ENCODE measurements at regions not wholly inside any gene's neighbourhood (a gene's known extent, or its start where the extent isn't known, plus 50 kb on each side); places are given as distances from the start of the nearest gene placed in this dataset.

DNA sequence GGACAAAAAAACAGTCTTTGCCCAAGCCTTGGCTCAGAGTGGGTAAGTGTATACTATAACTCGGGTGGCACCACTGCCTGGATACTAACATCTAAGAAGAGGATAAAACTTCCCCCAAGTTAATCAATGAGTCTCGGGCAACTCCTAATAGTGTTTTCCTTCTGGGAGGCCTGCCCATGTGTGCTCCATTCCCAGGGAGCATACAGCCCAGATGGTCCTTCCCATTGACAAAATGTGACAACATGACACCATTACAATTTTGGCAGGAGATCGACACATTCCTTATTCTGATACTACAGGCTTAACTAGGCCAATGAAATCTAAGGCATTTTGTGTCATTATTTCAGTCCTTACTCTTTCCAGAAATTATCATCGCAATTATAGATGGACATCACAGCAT lies 52.7 kb upstream of the CRIM1 start:
- TF ChIP-seq, protein P1, sequence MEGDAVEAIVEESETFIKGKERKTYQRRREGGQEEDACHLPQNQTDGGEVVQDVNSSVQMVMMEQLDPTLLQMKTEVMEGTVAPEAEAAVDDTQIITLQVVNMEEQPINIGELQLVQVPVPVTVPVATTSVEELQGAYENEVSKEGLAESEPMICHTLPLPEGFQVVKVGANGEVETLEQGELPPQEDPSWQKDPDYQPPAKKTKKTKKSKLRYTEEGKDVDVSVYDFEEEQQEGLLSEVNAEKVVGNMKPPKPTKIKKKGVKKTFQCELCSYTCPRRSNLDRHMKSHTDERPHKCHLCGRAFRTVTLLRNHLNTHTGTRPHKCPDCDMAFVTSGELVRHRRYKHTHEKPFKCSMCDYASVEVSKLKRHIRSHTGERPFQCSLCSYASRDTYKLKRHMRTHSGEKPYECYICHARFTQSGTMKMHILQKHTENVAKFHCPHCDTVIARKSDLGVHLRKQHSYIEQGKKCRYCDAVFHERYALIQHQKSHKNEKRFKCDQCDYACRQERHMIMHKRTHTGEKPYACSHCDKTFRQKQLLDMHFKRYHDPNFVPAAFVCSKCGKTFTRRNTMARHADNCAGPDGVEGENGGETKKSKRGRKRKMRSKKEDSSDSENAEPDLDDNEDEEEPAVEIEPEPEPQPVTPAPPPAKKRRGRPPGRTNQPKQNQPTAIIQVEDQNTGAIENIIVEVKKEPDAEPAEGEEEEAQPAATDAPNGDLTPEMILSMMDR (IDR thresholded peaks at IDR 0.05) = no peak
- no peak for TF ChIP-seq POLR2A (IDR thresholded peaks at IDR 0.05)
- H3K27ac ChIP-seq = no peak overlapping the region
- no peak overlapping the region for H3K4me3 ChIP-seq
- DNase-seq (no peak), ATAC-seq (no peak)
- no peaks in the 10 kb centered on the region for H3K9me3 ChIP-seq
- H3K36me3 ChIP-seq = no peaks in the 10 kb centered on the region
- no peaks in the 10 kb centered on the region for H3K27me3 ChIP-seq
- H3K4me1 ChIP-seq = no peaks in the 10 kb centered on the region
- 71 to 84% (median 78%) methylated on average over 4 of the region's 4 CpGs for WGBS, 4 donors
- intact Hi-C loops (cut with DNase I) = no loop called here

DNA sequence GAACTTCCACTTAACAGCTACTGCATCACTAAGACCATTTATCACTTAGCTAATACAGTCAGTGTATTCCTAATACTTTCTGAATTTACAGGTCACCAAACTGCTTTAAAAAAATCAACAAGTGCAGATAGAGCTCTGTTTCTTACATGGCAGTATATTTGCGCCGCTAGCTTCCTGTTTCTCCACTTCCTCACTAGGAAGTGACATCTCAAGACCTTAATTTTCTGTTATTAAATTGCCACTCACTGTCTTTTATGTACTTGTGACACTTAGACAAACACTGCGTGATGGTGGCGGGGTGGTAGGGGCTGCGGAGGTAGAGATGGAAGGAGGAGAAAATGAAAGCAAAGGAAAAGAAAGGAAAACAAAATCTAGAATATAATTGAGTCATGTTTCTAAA lies 53.7 kb upstream of the CRIM1 start:
- intact Hi-C loops (cut with DNase I) = no loop called here
- WGBS, 4 donors = 72 to 96% (median 90%) methylated on average over 5 of the region's 5 CpGs

DNA sequence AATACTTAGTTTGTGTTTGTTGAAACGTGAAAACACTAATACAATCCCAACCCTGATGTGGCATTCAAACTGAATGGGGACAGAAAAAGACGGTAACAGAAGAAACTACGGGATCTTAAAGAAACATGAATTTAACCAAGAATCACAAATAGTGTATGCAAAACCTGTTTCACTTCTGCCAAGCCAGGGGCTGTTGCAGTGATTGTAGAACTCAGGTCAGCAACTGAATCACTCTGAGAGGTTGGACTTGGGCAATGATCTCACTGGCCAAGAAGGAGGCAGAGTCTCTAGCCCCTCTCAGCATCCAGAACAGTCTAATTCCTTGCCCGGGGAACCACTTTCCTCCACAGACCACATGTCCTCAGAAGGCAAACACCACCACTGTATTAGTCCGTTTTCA lies 54.9 kb upstream of the CRIM1 start:
- ATAC-seq = no peak
- H3K27me3 ChIP-seq = no peaks in the 10 kb centered on the region
- H3K9me3 ChIP-seq = no peaks in the 10 kb centered on the region
- H3K4me3 ChIP-seq = no peak overlapping the region
- no peaks in the 10 kb centered on the region for H3K4me1 ChIP-seq
- DNase-seq = no peak
- 89 to 93% (median 92%) methylated on average over 5 of the region's 5 CpGs for WGBS, 4 donors
- no peak overlapping the region for H3K27ac ChIP-seq
- no peaks in the 10 kb centered on the region for H3K36me3 ChIP-seq
- intact Hi-C loops (cut with DNase I) = no loop called here
- TF ChIP-seq, protein P1 (IDR thresholded peaks at IDR 0.05) = no peak
- no peak for TF ChIP-seq POLR2A (IDR thresholded peaks at IDR 0.05)

More for the DNA sequence above, 53.7 kb upstream of the CRIM1 start:
- no peaks in the 10 kb centered on the region for H3K36me3 ChIP-seq
- H3K4me1 ChIP-seq = no peaks in the 10 kb centered on the region
- ATAC-seq = no peak
- TF ChIP-seq POLR2A (IDR thresholded peaks at IDR 0.05) = no peak
- TF ChIP-seq, protein P1 (IDR thresholded peaks at IDR 0.05) = no peak
- H3K9me3 ChIP-seq = no peaks in the 10 kb centered on the region
- no peaks in the 10 kb centered on the region for H3K27me3 ChIP-seq
- no peak overlapping the region for H3K27ac ChIP-seq
- DNase-seq = no peak
- H3K4me3 ChIP-seq = no peak overlapping the region

DNA sequence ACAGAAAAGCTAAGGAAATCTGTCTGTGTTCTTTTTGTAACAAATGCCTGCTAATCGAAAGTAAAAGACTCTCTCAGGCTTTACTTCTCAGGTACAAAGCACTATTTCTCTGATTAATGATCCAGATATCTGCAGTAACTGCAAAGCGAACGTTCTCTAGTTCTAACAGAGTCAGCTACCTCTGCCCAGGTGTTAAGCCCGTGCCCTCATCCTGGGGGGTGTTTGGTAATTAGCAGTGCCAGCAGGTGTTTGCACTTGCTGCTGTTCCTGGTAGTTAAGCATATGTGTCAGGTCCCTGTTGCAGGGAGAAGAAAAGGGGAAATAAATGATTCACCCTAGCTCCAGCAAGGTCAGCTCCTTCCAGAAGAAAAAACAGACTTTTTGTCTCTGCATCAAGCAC lies 58.8 kb upstream of the CRIM1 start:
- no peak overlapping the region for H3K27ac ChIP-seq
- WGBS, 4 donors = 57 to 67% (median 60%) methylated on average over 4 of the region's 4 CpGs
- H3K36me3 ChIP-seq = no peaks in the 10 kb centered on the region
- DNase-seq (no peak), ATAC-seq (no peak)
- no peak for TF ChIP-seq POLR2A (IDR thresholded peaks at IDR 0.05)
- TF ChIP-seq, protein P1 (IDR thresholded peaks at IDR 0.05) = no peak
- no peak overlapping the region for H3K4me3 ChIP-seq
- intact Hi-C loops (cut with DNase I) = no loop called here
- no peaks in the 10 kb centered on the region for H3K9me3 ChIP-seq
- no peaks in the 10 kb centered on the region for H3K4me1 ChIP-seq
- H3K27me3 ChIP-seq = no peaks in the 10 kb centered on the region
